ENCODE measurements at regions not wholly inside any gene's neighbourhood (a gene's known extent, or its start where the extent isn't known, plus 50 kb on each side); places are given as distances from the start of the nearest gene placed in this dataset.

GRCh38 chr10:36092116-36092515, 450.0 kb upstream of the FZD8 start:
- H3K27ac Mint-ChIP-seq = no peak overlapping the region
- no peaks in the 10 kb centered on the region for H3K36me3 Mint-ChIP-seq
- Histone ChIP-seq H3K4me3 (ENCODE audit: low read length) (no peak overlapping the region), H3K9me3 (ENCODE audit: control insufficient read depth, insufficient read depth, low read length) (no peaks in the 10 kb centered on the region), H3K27ac (ENCODE audit: low read length) (no peak overlapping the region), H3K36me3 (ENCODE audit: control insufficient read depth, insufficient read depth, low read length) (no peaks in the 10 kb centered on the region), H3K27me3 (ENCODE audit: control insufficient read depth, insufficient read depth, low read length) (no peaks in the 10 kb centered on the region), H3K4me1 (ENCODE audit: control insufficient read depth, insufficient read depth, low read length) (no peaks in the 10 kb centered on the region)
- DNase-seq (no peak), ATAC-seq (no peak)
- H3K9me3 Mint-ChIP-seq = peaks cover 0 to 2% of the 10 kb centered on the region in 2 donors
- 91% methylated on average over 6 of the region's 7 CpGs for WGBS (ENCODE audit: insufficient coverage)
- intact Hi-C loops (cut with micrococcal nuclease) = no loop called here
- no peak for TF ChIP-seq CTCF (IDR thresholded peaks at IDR 0.05)
- no peaks in the 10 kb centered on the region for H3K4me1 Mint-ChIP-seq
- no peaks in the 10 kb centered on the region for H3K27me3 Mint-ChIP-seq (ENCODE audit: low read depth in 2 of 2)
- no peak overlapping the region for H3K4me3 Mint-ChIP-seq

- peaks cover 0 to 5% of the 10 kb centered on the region in 2 donors for H3K9me3 Mint-ChIP-seq
- DNase-seq (no peak), ATAC-seq (no peak)
- H3K27ac ChIP-seq (ENCODE audit: low read length) = no peak overlapping the region
- TF ChIP-seq CTCF (IDR thresholded peaks at IDR 0.05) = no peak
- H3K4me1 ChIP-seq (ENCODE audit: control insufficient read depth, insufficient read depth, low read length) = no peaks in the 10 kb centered on the region
- no peaks in the 10 kb centered on the region for H3K4me1 Mint-ChIP-seq
- WGBS (ENCODE audit: insufficient coverage) = 86% methylated on average over 3 of the region's 3 CpGs
- no peaks in the 10 kb centered on the region for H3K27me3 Mint-ChIP-seq (ENCODE audit: low read depth in 2 of 2)
- H3K27ac Mint-ChIP-seq = no peak overlapping the region
- H3K4me3 Mint-ChIP-seq = no peak overlapping the region
- no peaks in the 10 kb centered on the region for H3K36me3 ChIP-seq (ENCODE audit: control insufficient read depth, insufficient read depth, low read length)
- no peaks in the 10 kb centered on the region for H3K27me3 ChIP-seq (ENCODE audit: control insufficient read depth, insufficient read depth, low read length)
- H3K36me3 Mint-ChIP-seq = no peaks in the 10 kb centered on the region
- intact Hi-C loops (cut with micrococcal nuclease) = no loop called here
- no peaks in the 10 kb centered on the region for H3K9me3 ChIP-seq (ENCODE audit: control insufficient read depth, insufficient read depth, low read length)
- no peak overlapping the region for H3K4me3 ChIP-seq (ENCODE audit: low read length)
Measured at GRCh38 chr10:36091007-36091406, 448.9 kb upstream of the FZD8 start.

- no peaks in the 10 kb centered on the region for H3K36me3 ChIP-seq (ENCODE audit: control insufficient read depth, insufficient read depth, low read length)
- H3K9me3 ChIP-seq (ENCODE audit: control insufficient read depth, insufficient read depth, low read length) = no peaks in the 10 kb centered on the region
- DNase-seq (no peak), ATAC-seq (no peak)
- Mint-ChIP-seq H3K27ac (no peak overlapping the region), H3K36me3 (no peaks in the 10 kb centered on the region), H3K4me3 (no peak overlapping the region), H3K9me3 (peaks cover 4 to 8% of the 10 kb centered on the region in 2 donors), H3K4me1 (no peaks in the 10 kb centered on the region), H3K27me3 (ENCODE audit: low read depth in 2 of 2) (no peaks in the 10 kb centered on the region)
- H3K4me3 ChIP-seq (ENCODE audit: low read length) = no peak overlapping the region
- WGBS (ENCODE audit: insufficient coverage) = 93% methylated on average over 2 of the region's 2 CpGs
- H3K4me1 ChIP-seq (ENCODE audit: control insufficient read depth, insufficient read depth, low read length) = no peaks in the 10 kb centered on the region
- no peak for TF ChIP-seq CTCF (IDR thresholded peaks at IDR 0.05)
- no peak overlapping the region for H3K27ac ChIP-seq (ENCODE audit: low read length)
- H3K27me3 ChIP-seq (ENCODE audit: control insufficient read depth, insufficient read depth, low read length) = no peaks in the 10 kb centered on the region
- intact Hi-C loops (cut with micrococcal nuclease) = no loop called here
Measured at GRCh38 chr10:36089790-36090440, 447.8 kb upstream of the FZD8 start.

All from natural killer cell (primary cell).